Omental fat pad (tissue), 3 donors: ENCODE measurements at regions not wholly inside any gene's neighbourhood (a gene's known extent, or its start where the extent isn't known, plus 50 kb on each side); places are given as distances from the start of the nearest gene placed in this dataset.

ENCODE experiments used
- ATAC-seq: fragments of 150-250 bp; one replicate; pipeline ENCODE4 v1.9.1; 2016; ENCODE audit warnings: mild to moderate bottlenecking, moderate library complexity; ENCODE audit not compliant: low FRiP score
- DNase-seq: peaks from one replicate; pipeline ENCODE4 v3.0.0-alpha.2; 2019; ENCODE audit warnings: low spot score
- CTCF ChIP-seq, 3 donors: fragments of 450-650 bp; IDR thresholded peaks; one replicate each; pipeline ENCODE4 v1.5.1; 2016 to 2017; ENCODE audit warnings: antibody characterized with exemption in 3 of 3, mild to moderate bottlenecking in 3 of 3, moderate library complexity in 2 of 3

- no peak for TF ChIP-seq CTCF (IDR thresholded peaks at IDR 0.05)
- no peak for DNase-seq
- ATAC-seq: peak; percentile 37
These were observed 105.3 kb upstream of the SMURF2 start for GRCh38 chr17:64767269-64767997.

- DNase-seq (no peak), ATAC-seq (no peak)
- no peak for TF ChIP-seq CTCF (IDR thresholded peaks at IDR 0.05)
These were observed 103.2 kb upstream of the SMURF2 start for GRCh38 chr17:64765191-64765889.

GRCh38 chr17:64750891-64751677 lies 89.0 kb upstream of the SMURF2 start:
- ATAC-seq (no peak), DNase-seq (no peak)
- no peak for TF ChIP-seq CTCF (IDR thresholded peaks at IDR 0.05)

GRCh38 chr17:64750478-64750877 lies 88.4 kb upstream of the SMURF2 start:
- no peak for TF ChIP-seq CTCF (IDR thresholded peaks at IDR 0.05)
- ATAC-seq: no peak
- DNase-seq: no peak

GRCh38 chr17:64749306-64749705 lies 87.2 kb upstream of the SMURF2 start:
- TF ChIP-seq CTCF (IDR thresholded peaks at IDR 0.05): no peak
- no peak for ATAC-seq
- DNase-seq: no peak

- no peak for DNase-seq
- no peak for TF ChIP-seq CTCF (IDR thresholded peaks at IDR 0.05)
- peak; percentile 43 for ATAC-seq
These were observed 85.9 kb upstream of the SMURF2 start for GRCh38 chr17:64747938-64748540.
